GM12878 (cell line): ENCODE measurements at regions not wholly inside any gene's neighbourhood (a gene's known extent, or its start where the extent isn't known, plus 50 kb on each side); places are given as distances from the start of the nearest gene placed in this dataset.

Experiments used
- ATAC-seq: fragments of 200-7000 bp; cut with Tn5 transposase; 3 replicates; pipeline ENCODE4 v1.9.1; 2020; ENCODE audit warnings: mild to moderate bottlenecking, moderate library complexity
- BruUV-seq: library from RNA; stranded (reverse); fragments of 400-500 nt; replicated peaks from 2 replicates; lab custom pipeline; 2021; lab: Mats Ljungman, UMichigan
- CTCF ChIA-PET: fragments of 300-600 bp; sonication (Branson Sonifier 250); formaldehyde crosslinking; extraction: SDS; loops from one replicate; lab custom pipeline; 2021; ENCODE audit warnings: inconsistent platforms; lab: Yijun Ruan, JAX
- POLR2A ChIA-PET: fragments of 350-600 bp; formaldehyde crosslinking; extraction: SDS; loops from one replicate; lab custom pipeline; 2021; ENCODE audit warnings: inconsistent platforms; lab: Charles Lee
- RAD21 ChIA-PET: fragments of 300-600 bp; sonication (Branson Sonifier 250); formaldehyde crosslinking; loops from one replicate; lab custom pipeline; 2023; ENCODE audit warnings: antibody characterized with exemption; ENCODE audit not compliant: unreplicated experiment; lab: Charles Lee
- SMC1A ChIA-PET: fragments of 300-600 bp; sonication (Branson Sonifier 250); formaldehyde crosslinking; loops from one replicate; lab custom pipeline; 2023; ENCODE audit not compliant: unreplicated experiment, uncharacterized antibody; lab: Charles Lee
- DNase-seq: peaks from one replicate; pipeline ENCODE4 v3.0.0-alpha.2; 2011; ENCODE audit warnings: low read depth, low spot score
- FAIRE-seq: peaks from 3 replicates; lab custom pipeline; 2011; peaks lifted over from hg19 to GRCh38; lab: Jason Lieb, UNC
- H2AFZ ChIP-seq: 2 replicates; pipeline ENCODE4 v1.6.0; 2011; ENCODE audit warnings: low read depth, low read length, control low read depth; ENCODE audit not compliant: control insufficient read depth
- H3K27ac ChIP-seq: 2 replicates; pipeline ENCODE4 v1.5.1; 2011; ENCODE audit warnings: control low read depth; ENCODE audit not compliant: control insufficient read depth, insufficient read depth
- H3K27me3 ChIP-seq, 2 experiments: replicated peaks in 1 of 2; 2 replicates each; pipeline versions ENCODE4 v1.6.0 to v1.6.1; 2011; ENCODE audit warnings: low read length in 1 of 2; ENCODE audit not compliant: control insufficient read depth in 2 of 2, insufficient read depth in 2 of 2
- H3K36me3 ChIP-seq, 2 experiments: 2 replicates each; pipeline ENCODE4 v1.5.1; 2011; ENCODE audit warnings: low read length in 1 of 2; ENCODE audit not compliant: control insufficient read depth in 2 of 2, insufficient read depth in 2 of 2
- H3K4me1 ChIP-seq: 2 replicates; pipeline ENCODE4 v1.6.1; 2011; ENCODE audit warnings: mild to moderate bottlenecking, low read length, moderate library complexity, mixed read lengths; ENCODE audit not compliant: control insufficient read depth, insufficient read depth
- H3K4me2 ChIP-seq: 2 replicates; pipeline ENCODE4 v1.6.0; 2011; ENCODE audit warnings: control low read depth; ENCODE audit not compliant: control insufficient read depth, insufficient read depth
- H3K4me3 ChIP-seq: fragments of 200-600 bp; sonication (generic); 2 replicates; pipeline ENCODE4 v1.5.1; 2016
- H3K79me2 ChIP-seq: 2 replicates; pipeline ENCODE4 v1.6.0; 2011; ENCODE audit warnings: low read length; ENCODE audit not compliant: control insufficient read depth, insufficient read depth
- H3K9ac ChIP-seq: 2 replicates; pipeline ENCODE4 v1.8.0; 2011; ENCODE audit warnings: low read length, control low read depth, mixed read lengths; ENCODE audit not compliant: control insufficient read depth, insufficient read depth
- H3K9me3 ChIP-seq: replicated peaks from 3 replicates; pipeline ENCODE4 v1.5.1; 2011; ENCODE audit warnings: mild to moderate bottlenecking, low read length; ENCODE audit not compliant: control insufficient read depth, insufficient read depth
- H4K20me1 ChIP-seq: 2 replicates; pipeline ENCODE4 v1.6.0; 2011; ENCODE audit not compliant: control insufficient read depth, insufficient read depth
- ATF7 ChIP-seq: fragments of 450-650 bp; IDR thresholded peaks from 2 replicates; pipeline ENCODE4 v1.6.1; 2016; ENCODE audit warnings: low read depth, mild to moderate bottlenecking
- BMI1 ChIP-seq: fragments of 450-650 bp; IDR thresholded peaks from 2 replicates; pipeline ENCODE4 v1.6.1; 2016; ENCODE audit warnings: mild to moderate bottlenecking, moderate library complexity, borderline replicate concordance
- CBX3 ChIP-seq: fragments of 200-600 bp; sonication (generic); IDR thresholded peaks from 2 replicates; pipeline ENCODE4 v1.6.1; 2016; ENCODE audit warnings: low read depth, borderline replicate concordance
- ESRRA ChIP-seq: IDR thresholded peaks from 2 replicates; pipeline ENCODE4 v1.6.1; 2012; ENCODE audit warnings: mild to moderate bottlenecking, low read length, improper control_type of control experiment
- IRF4 ChIP-seq: IDR thresholded peaks from 2 replicates; pipeline ENCODE4 v1.6.1; 2011; ENCODE audit warnings: low read depth, low read length
- JUNB ChIP-seq: IDR thresholded peaks from 2 replicates; pipeline ENCODE4 v1.6.1; 2016; ENCODE audit warnings: antibody characterized with exemption, mild to moderate bottlenecking
- KAT2A ChIP-seq: conservative IDR thresholded peaks from 2 replicates; pipeline ENCODE4 v1.6.1; 2011; ENCODE audit warnings: low read depth, low read length; ENCODE audit not compliant: control insufficient read depth
- MEF2A ChIP-seq: IDR thresholded peaks from 2 replicates; pipeline ENCODE4 v1.6.1; 2011; ENCODE audit warnings: low read depth, mild to moderate bottlenecking, low read length, moderate library complexity; ENCODE audit not compliant: insufficient read depth
- MYC ChIP-seq: IDR thresholded peaks from 2 replicates; pipeline ENCODE4 v1.6.1; 2011; ENCODE audit warnings: mild to moderate bottlenecking, low read length, moderate library complexity, inconsistent platforms; ENCODE audit not compliant: insufficient read depth, insufficient replicate concordance, insufficient read length, severe bottlenecking
- NBN ChIP-seq: fragments of 450-650 bp; IDR thresholded peaks from 2 replicates; pipeline ENCODE4 v1.6.1; 2016
- NFIC ChIP-seq: IDR thresholded peaks from 2 replicates; pipeline ENCODE4 v1.6.1; 2012; ENCODE audit warnings: low read depth, mild to moderate bottlenecking, inconsistent platforms, low read length, moderate library complexity
- PAX8 ChIP-seq: fragments of 450-650 bp; IDR thresholded peaks from 2 replicates; pipeline ENCODE4 v1.6.1; 2017; ENCODE audit warnings: mild to moderate bottlenecking, moderate library complexity
- POU2F2 ChIP-seq: IDR thresholded peaks from 3 replicates; pipeline ENCODE4 v1.6.1; 2011; ENCODE audit warnings: low read depth, mild to moderate bottlenecking, low read length, borderline replicate concordance
- RCOR1 ChIP-seq: conservative IDR thresholded peaks from 2 replicates; pipeline ENCODE4 v1.6.1; 2012; ENCODE audit warnings: low read depth, low read length, improper control_type of control experiment
- SP1 ChIP-seq: IDR thresholded peaks from one replicate; pipeline ENCODE4 v1.6.1; 2011; ENCODE audit warnings: low read depth, low read length
- STAT3 ChIP-seq: IDR thresholded peaks from 2 replicates; pipeline ENCODE4 v1.6.1; 2011; ENCODE audit warnings: low read depth, low read length, improper control_type of control experiment
- TAF1 ChIP-seq: IDR thresholded peaks from 2 replicates; pipeline ENCODE4 v1.6.1; 2011; ENCODE audit warnings: mild to moderate bottlenecking, low read depth, low read length, borderline replicate concordance
- ZBED1 ChIP-seq: IDR thresholded peaks from 2 replicates; pipeline ENCODE4 v1.6.1; 2016; ENCODE audit warnings: borderline replicate concordance
- ZNF207 ChIP-seq: fragments of 450-650 bp; IDR thresholded peaks from 2 replicates; pipeline ENCODE4 v1.6.1; 2014; ENCODE audit warnings: antibody characterized with exemption, mild to moderate bottlenecking, borderline replicate concordance
- WGBS: methylation state at CpG from one replicate; pipeline ENCODE4 v1.1.6; 2016; ENCODE audit warnings: low lambda C conversion rate; ENCODE audit not compliant: insufficient replicate concordance, insufficient coverage; ENCODE audit errors: missing lambda C conversion rate; 5-methylcytosine and 5-hydroxymethylcytosine counted together
- in situ Hi-C: fragments of 300-500 bp; cut with MboI; formaldehyde crosslinking; loops from 9 replicates; pipeline ENCODE4 v1.14.3; 2018; ENCODE audit warnings: mixed read lengths
- intact Hi-C: fragments of 100-400 bp; cut with micrococcal nuclease; formaldehyde crosslinking; loops from one replicate; pipeline ENCODE4 v1.14.2; 2022; ENCODE audit not compliant: unreplicated experiment
- TF ChIP-seq, protein P1 (sequence below): IDR thresholded peaks from 2 replicates; pipeline ENCODE4 v1.6.1; 2011; ENCODE audit warnings: low read depth, low read length, improper control_type of control experiment, borderline replicate concordance

DNA sequence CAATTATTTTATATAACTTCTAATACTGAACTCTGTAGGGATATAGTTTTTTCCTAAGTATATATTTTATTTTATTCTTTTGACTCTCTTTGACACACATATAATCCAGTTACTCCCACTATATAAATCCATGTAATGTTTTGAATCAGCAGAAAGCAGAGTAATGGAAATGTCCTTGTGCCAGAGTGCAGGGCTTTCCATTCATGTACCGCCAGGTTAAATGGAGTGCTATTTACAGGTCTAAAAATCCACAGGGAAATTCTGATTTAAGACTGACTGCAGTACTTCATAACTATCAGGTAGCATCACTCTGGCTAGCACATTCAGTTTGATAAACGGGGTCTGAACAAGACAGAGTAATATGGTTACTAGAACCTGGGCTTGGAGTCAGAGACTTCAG is 626.8 kb downstream of the COL12A1 start:
- TF ChIP-seq ZNF207 (no peak), ZBED1 (no peak), RCOR1 (no peak), KAT2A (no peak)
- DNase-seq (no peak), ATAC-seq (0 out of 3 replicates have a peak, but pooled peaks have one; percentile 7), FAIRE-seq (no peak)
- Histone ChIP-seq H3K79me2 (no peaks in the 10 kb centered on the region), H3K27me3 (no peaks in the 10 kb centered on the region), H4K20me1 (no peaks in the 10 kb centered on the region), H3K4me2 (no peak overlapping the region), H2AFZ (peak overlapping the region; percentile 21; the same call in 1 of the 2 replicates), H3K4me3 (no peak overlapping the region), H3K27ac (no peak overlapping the region), H3K9me3 (no peaks in the 10 kb centered on the region), H3K36me3 (no peaks in the 10 kb centered on the region), H3K9ac (no peak overlapping the region), H3K4me1 (peaks cover 12% of the 10 kb centered on the region)
- 28% methylated on average over 2 of the region's 2 CpGs for WGBS
- ChIA-PET RAD21 (no interaction called here), CTCF (interaction anchor here (1.2 kb wide), 1 partner anchor 10 kb away, joined by 3 read pairs; no protein-coding TSS in a partner anchor), SMC1A (interaction anchor here (0.6 kb wide), 1 partner anchor 15 kb away, joined by 3 read pairs; no protein-coding TSS in a partner anchor), POLR2A (no interaction called here)
- intact Hi-C loops = loop anchor here (5.0 to 10.0 kb wide), 2 partner anchors 628 to 844 kb away; partner anchors contain the start of gene COL12A1
- no TSS peak for BruUV-seq
- in situ Hi-C loops = no loop called here

DNA sequence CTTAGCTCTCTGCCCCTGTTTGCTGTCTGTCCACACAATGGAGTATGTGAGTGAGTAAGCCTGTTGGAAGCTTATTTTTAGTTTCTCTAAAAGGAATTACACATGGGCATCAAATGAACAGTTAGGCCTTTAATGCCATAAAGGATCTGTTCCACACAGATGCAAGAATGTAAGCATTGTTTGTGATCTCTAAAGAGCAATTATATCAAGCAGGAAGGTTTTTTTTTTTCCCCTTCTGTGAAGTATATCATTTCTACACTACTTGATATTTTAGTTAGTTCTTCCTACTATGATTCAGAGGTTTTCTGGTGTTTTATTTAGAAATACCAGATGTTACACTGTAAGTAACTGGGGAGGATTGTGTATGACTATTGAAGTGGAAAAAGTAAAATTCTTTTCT is 627.5 kb downstream of the COL12A1 start:
- peaks cover 12% of the 10 kb centered on the region for H3K4me1 ChIP-seq
- DNase-seq (no peak), ATAC-seq (peak; percentile 42), FAIRE-seq (no peak)
- H3K36me3 ChIP-seq = no peaks in the 10 kb centered on the region
- RAD21 ChIA-PET = interaction anchor here (0.6 to 1.8 kb wide), 5 partner anchors 15 to 845 kb away, joined by 3 to 6 read pairs (median 4); no protein-coding TSS in a partner anchor
- BruUV-seq = no TSS peak
- POLR2A ChIA-PET = interaction anchor here (0.7 to 1.5 kb wide), 3 partner anchors 9 to 21 kb away, joined by 3 to 7 read pairs (median 3); no protein-coding TSS in a partner anchor
- no peaks in the 10 kb centered on the region for H3K27me3 ChIP-seq
- in situ Hi-C loops = no loop called here
- CTCF ChIA-PET = interaction anchor here (1.0 to 1.6 kb wide), 3 partner anchors 169 to 839 kb away, joined by 3 read pairs; no protein-coding TSS in a partner anchor
- intact Hi-C loops = loop anchor here (5.0 to 10.0 kb wide), 2 partner anchors 629 to 844 kb away; partner anchors contain the start of gene COL12A1
- TF ChIP-seq KAT2A = no peak
- TF ChIP-seq SP1 = no peak
- TF ChIP-seq POU2F2 = no peak
- TF ChIP-seq CBX3 = no peak
- no peak for TF ChIP-seq NBN
- TF ChIP-seq MYC = no peak
- no peak for TF ChIP-seq ATF7
- peak; percentile 39; the same call in 1 of the 2 replicates for TF ChIP-seq NFIC
- no peak for TF ChIP-seq TAF1
- TF ChIP-seq ESRRA = no peak
- TF ChIP-seq MEF2A = 0 out of 2 replicates have a peak, but pooled peaks have one; percentile 19
- TF ChIP-seq PAX8 = no peak
- peak; percentile 41; the same call in 1 of the 2 replicates for TF ChIP-seq JUNB
- no peak for TF ChIP-seq IRF4
- no peak for TF ChIP-seq STAT3
- no peak for TF ChIP-seq BMI1
- TF ChIP-seq, protein P1, sequence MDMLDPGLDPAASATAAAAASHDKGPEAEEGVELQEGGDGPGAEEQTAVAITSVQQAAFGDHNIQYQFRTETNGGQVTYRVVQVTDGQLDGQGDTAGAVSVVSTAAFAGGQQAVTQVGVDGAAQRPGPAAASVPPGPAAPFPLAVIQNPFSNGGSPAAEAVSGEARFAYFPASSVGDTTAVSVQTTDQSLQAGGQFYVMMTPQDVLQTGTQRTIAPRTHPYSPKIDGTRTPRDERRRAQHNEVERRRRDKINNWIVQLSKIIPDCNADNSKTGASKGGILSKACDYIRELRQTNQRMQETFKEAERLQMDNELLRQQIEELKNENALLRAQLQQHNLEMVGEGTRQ = no peak
- no peak overlapping the region for H3K4me3 ChIP-seq
- no peaks in the 10 kb centered on the region for H4K20me1 ChIP-seq
- SMC1A ChIA-PET = interaction anchor here (0.7 to 2.7 kb wide), 8 partner anchors 9 to 632 kb away, joined by 3 to 10 read pairs (median 3); no protein-coding TSS in a partner anchor
- H2AFZ ChIP-seq = no peak overlapping the region
- no peak overlapping the region; the same call in 1 of the 2 replicates for H3K27ac ChIP-seq
- H3K79me2 ChIP-seq = no peaks in the 10 kb centered on the region
- peak overlapping the region; percentile 23; the same call in 1 of the 2 replicates for H3K4me2 ChIP-seq
- H3K9ac ChIP-seq = no peak overlapping the region
- H3K9me3 ChIP-seq = no peaks in the 10 kb centered on the region
